ACC112 (cell line): ENCODE measurements at regions not wholly inside any gene's neighbourhood (a gene's known extent, or its start where the extent isn't known, plus 50 kb on each side); places are given as distances from the start of the nearest gene placed in this dataset.

Experiments
- H2AFZ ChIP-seq: fragments of 200-600 bp; sonication (generic); one replicate; pipeline ENCODE4 v1.6.0; 2017; ENCODE audit warnings: antibody characterized with exemption, low read length; ENCODE audit not compliant: unreplicated experiment
- H3K27ac ChIP-seq: fragments of 200-600 bp; sonication (generic); 2 replicates; pipeline ENCODE4 v1.5.1; 2014; ENCODE audit warnings: low read depth, mild to moderate bottlenecking, antibody characterized with exemption, low read length, moderate library complexity
- H3K27me3 ChIP-seq: fragments of 200-600 bp; sonication (generic); 2 replicates; pipeline ENCODE4 v1.6.1; 2014; ENCODE audit warnings: mild to moderate bottlenecking, antibody characterized with exemption, low read length, moderate library complexity, mixed read lengths; ENCODE audit not compliant: insufficient read depth
- H3K36me3 ChIP-seq: fragments of 200-600 bp; sonication (generic); 2 replicates; pipeline ENCODE4 v1.6.1; 2016; ENCODE audit warnings: mild to moderate bottlenecking, antibody characterized with exemption, low read length, moderate library complexity, mixed read lengths; ENCODE audit not compliant: insufficient read depth
- H3K4me1 ChIP-seq: fragments of 200-600 bp; sonication (generic); one replicate; pipeline ENCODE4 v1.6.1; 2016; ENCODE audit warnings: low read length, mixed read lengths; ENCODE audit not compliant: insufficient read depth, unreplicated experiment, control insufficient read depth
- H3K4me3 ChIP-seq: fragments of 200-600 bp; sonication (generic); 2 replicates; pipeline ENCODE4 v1.5.1; 2014; ENCODE audit warnings: mild to moderate bottlenecking, low read depth, low read length
- H3K79me2 ChIP-seq: fragments of 200-600 bp; sonication (generic); one replicate; pipeline ENCODE4 v1.6.0; 2016; ENCODE audit warnings: low read length; ENCODE audit not compliant: control insufficient read depth, unreplicated experiment, insufficient read depth

DNA sequence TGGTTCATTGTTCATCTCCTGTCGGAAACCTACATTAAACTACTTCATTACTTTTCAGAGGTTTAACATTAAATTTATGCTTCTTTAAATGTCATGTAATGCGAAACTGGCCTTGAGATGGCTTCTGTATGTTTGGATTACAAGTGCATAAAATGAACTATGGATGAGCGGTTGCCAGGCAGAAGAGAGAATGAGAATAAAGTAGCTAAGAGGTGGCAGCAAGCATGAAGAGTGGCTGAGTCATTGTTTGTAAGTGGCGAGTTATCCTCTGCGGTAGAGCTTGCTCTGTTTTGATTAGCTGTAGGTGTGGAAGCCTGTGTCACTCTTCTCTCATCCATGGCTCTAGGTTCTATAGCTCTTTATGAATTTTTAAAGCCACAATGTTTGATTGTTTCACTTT lies 1139.6 kb upstream of the PCDH9 start:
- Histone ChIP-seq H2AFZ (no peak overlapping the region), H3K27ac (no peak overlapping the region), H3K4me1 (no peaks in the 10 kb centered on the region), H3K36me3 (no peaks in the 10 kb centered on the region), H3K79me2 (no peaks in the 10 kb centered on the region), H3K4me3 (no peak overlapping the region), H3K27me3 (no peaks in the 10 kb centered on the region)

DNA sequence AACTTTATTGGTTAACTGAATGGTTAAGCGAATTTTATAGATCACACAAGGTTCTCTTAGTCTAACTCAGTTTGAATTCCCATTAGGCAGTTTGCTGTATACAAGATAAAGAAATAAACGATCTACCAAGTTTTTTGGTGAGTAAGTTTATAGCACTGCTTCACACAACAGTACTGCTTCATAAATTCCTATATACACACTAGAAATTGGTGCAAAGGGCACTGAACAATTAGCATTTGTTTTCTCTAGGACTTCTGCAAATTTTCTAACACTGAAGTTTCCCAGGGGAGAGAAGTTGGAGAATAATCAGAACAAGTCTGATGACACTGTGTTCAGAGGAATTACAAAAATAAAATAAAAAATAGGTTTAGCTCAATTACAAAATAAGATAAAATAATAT lies 1138.8 kb upstream of the PCDH9 start:
- Histone ChIP-seq H3K4me3 (no peak overlapping the region), H3K4me1 (no peaks in the 10 kb centered on the region), H3K79me2 (no peaks in the 10 kb centered on the region), H3K27me3 (no peaks in the 10 kb centered on the region), H3K27ac (no peak overlapping the region), H3K36me3 (no peaks in the 10 kb centered on the region), H2AFZ (no peak overlapping the region)

DNA sequence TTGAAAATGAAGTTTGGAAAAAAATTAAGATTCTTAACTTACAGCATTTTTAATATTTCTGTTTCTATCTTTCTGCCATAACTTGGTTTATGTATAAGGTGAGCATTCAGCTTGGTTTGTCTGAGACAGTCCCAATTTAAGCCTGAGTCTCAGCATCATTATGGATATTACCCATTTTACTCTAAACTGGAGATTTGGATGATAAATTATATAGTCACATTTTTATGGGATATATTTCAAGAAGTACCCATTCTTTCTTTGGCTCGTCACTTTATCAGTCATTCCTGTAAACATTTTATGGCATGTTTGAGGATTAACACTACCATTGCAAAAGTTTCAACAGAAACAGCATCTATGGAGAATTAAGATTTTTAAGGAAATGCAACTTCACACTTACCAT lies 1129.0 kb upstream of the PCDH9 start:
- no peaks in the 10 kb centered on the region for H3K79me2 ChIP-seq
- peaks cover 5% of the 10 kb centered on the region for H3K4me1 ChIP-seq
- H3K27me3 ChIP-seq = no peaks in the 10 kb centered on the region
- H3K27ac ChIP-seq = no peak overlapping the region
- H3K4me3 ChIP-seq = no peak overlapping the region
- no peaks in the 10 kb centered on the region for H3K36me3 ChIP-seq
- no peak overlapping the region for H2AFZ ChIP-seq

DNA sequence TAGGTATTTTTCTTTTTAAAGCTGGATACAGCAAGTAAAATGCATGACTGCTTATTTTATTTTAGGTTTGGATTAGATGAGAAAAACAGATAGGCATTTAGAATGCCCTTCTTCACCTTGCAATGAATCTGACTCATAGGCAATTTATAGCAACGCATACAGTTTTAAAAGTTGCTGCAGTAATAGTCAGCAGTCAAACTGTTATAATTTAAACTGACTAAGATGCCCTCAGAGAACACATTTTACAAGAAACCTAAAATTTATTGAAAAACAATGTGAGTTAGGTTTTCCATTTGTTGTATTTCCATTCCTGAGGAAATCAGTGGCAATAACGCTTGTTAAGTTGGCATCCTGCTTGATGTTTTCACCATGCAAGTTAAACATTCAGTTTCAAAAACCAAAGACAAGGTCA lies 1128.2 kb upstream of the PCDH9 start:
- Histone ChIP-seq H3K4me3 (no peak overlapping the region), H3K79me2 (no peaks in the 10 kb centered on the region), H3K27me3 (no peaks in the 10 kb centered on the region), H3K36me3 (no peaks in the 10 kb centered on the region), H3K27ac (no peak overlapping the region), H2AFZ (no peak overlapping the region), H3K4me1 (peaks cover 5% of the 10 kb centered on the region)

DNA sequence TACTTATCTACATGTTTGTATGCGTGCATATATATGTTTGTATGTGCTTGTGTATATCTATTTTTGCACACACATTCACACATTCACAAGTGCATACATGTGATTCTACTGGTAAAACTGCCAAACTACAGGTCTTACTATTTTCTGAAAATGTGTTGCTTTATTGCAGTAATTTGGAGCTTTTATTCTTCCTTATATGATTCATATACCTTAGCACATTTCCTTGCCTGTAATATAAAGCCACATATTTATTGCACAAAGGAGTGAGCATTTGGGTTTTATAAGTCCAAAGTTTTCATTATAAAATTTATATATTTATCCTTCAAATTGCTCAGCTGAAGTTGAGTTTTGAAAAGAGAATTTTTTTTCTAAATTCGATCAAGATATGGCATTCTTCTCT lies 1120.4 kb upstream of the PCDH9 start:
- no peak overlapping the region for H3K27ac ChIP-seq
- no peaks in the 10 kb centered on the region for H3K36me3 ChIP-seq
- no peaks in the 10 kb centered on the region for H3K79me2 ChIP-seq
- H3K4me1 ChIP-seq = no peaks in the 10 kb centered on the region
- no peaks in the 10 kb centered on the region for H3K27me3 ChIP-seq
- no peak overlapping the region for H3K4me3 ChIP-seq
- no peak overlapping the region for H2AFZ ChIP-seq

DNA sequence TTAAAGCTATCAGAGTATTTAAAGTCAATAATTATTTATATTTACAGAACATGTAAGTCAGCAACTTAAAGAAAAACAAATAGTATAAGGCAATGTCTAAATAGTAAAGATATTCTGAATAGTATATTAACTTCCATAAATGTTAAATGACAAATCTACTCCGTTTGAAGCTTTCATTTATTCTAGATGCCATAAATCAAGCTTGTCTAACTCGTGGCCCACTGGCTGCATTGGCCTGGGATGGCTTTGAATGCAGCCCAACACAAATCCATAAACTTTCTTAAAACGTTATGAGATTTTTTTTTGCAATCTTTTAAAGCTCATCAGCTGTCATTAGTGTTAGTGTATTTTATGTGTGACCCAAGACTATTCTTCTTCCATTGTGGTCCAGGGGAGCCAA lies 1117.1 kb upstream of the PCDH9 start:
- Histone ChIP-seq H3K27me3 (no peaks in the 10 kb centered on the region), H3K4me1 (no peaks in the 10 kb centered on the region), H3K36me3 (no peaks in the 10 kb centered on the region), H3K4me3 (no peak overlapping the region), H2AFZ (no peak overlapping the region), H3K79me2 (no peaks in the 10 kb centered on the region), H3K27ac (no peak overlapping the region)

DNA sequence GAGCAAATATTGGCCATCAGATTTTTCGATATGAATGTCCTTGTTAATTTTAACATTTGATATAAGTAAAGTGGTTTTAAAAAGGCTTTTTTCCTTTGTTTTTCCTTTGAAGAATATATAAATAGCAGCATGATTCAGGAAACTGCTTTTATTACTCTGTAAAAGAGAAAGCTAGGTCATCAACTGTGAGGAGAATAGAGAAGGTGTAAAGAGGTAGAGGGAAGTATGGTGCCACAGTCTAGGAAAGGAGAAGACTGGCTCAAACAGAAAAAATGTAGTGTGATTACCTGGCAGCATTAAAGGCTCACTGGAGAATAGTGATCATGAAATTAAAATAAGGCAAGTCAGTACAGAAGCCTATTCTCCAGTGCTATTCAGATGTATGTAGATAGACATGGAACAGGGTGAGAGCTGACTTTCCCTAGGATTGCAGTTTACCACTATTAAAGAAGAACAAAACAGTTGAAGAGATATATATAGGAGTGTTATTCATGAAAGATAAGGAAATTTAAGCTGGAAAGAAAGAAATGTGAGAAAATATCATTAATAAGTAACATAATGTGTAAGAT lies 1115.9 kb upstream of the PCDH9 start:
- Histone ChIP-seq H3K36me3 (no peaks in the 10 kb centered on the region), H2AFZ (no peak overlapping the region), H3K79me2 (no peaks in the 10 kb centered on the region), H3K4me3 (no peak overlapping the region), H3K27me3 (no peaks in the 10 kb centered on the region), H3K4me1 (no peaks in the 10 kb centered on the region), H3K27ac (no peak overlapping the region)

DNA sequence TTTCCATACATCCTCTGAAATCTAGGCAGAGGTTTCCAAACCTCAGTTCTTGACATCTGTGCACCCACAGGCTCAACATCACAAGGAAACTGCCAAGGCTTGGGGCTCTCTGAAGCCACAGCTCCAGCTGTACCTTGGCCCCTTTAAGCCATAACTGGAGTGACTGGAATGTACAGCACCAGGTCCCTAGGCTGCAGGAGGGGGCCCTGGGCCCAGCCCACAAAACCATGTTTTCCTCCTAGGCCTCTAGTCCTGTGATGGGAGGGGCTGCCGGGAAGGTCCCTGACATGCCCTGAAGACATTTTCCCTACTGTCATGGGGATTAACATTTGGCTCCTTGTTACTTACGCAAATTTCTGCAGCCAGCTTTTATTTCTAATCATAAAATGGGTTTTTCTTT lies 1093.0 kb upstream of the PCDH9 start:
- Histone ChIP-seq H3K27me3 (no peaks in the 10 kb centered on the region), H3K27ac (no peak overlapping the region)

DNA sequence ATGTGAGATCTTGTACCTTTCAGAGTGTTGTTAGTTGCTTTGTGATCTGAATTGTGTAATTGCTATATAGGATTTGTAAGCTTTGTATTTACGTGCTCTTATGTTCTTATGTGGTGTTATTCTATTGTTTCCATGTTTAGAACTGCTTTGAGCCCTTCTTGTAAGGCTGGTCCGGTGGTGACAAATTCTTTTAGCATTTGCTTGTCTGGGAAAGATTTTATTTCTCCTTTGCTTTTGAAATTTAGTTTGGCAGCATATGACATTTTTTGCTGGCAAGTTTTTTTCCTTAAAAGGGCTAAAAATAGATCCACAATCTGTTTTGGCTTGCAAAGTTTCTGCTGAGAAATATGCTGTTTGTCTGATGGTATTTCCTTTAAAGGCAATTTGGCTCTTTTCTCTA lies 1089.2 kb upstream of the PCDH9 start:
- no peak overlapping the region for H2AFZ ChIP-seq
- no peaks in the 10 kb centered on the region for H3K27me3 ChIP-seq
- no peaks in the 10 kb centered on the region for H3K4me1 ChIP-seq
- H3K27ac ChIP-seq = no peak overlapping the region
- H3K4me3 ChIP-seq = no peak overlapping the region
- H3K36me3 ChIP-seq = no peaks in the 10 kb centered on the region
- H3K79me2 ChIP-seq = no peaks in the 10 kb centered on the region

More for the DNA sequence above, 1093.0 kb upstream of the PCDH9 start:
- Histone ChIP-seq H3K4me3 (no peak overlapping the region), H3K79me2 (no peaks in the 10 kb centered on the region), H3K36me3 (no peaks in the 10 kb centered on the region), H2AFZ (no peak overlapping the region), H3K4me1 (no peaks in the 10 kb centered on the region)

DNA sequence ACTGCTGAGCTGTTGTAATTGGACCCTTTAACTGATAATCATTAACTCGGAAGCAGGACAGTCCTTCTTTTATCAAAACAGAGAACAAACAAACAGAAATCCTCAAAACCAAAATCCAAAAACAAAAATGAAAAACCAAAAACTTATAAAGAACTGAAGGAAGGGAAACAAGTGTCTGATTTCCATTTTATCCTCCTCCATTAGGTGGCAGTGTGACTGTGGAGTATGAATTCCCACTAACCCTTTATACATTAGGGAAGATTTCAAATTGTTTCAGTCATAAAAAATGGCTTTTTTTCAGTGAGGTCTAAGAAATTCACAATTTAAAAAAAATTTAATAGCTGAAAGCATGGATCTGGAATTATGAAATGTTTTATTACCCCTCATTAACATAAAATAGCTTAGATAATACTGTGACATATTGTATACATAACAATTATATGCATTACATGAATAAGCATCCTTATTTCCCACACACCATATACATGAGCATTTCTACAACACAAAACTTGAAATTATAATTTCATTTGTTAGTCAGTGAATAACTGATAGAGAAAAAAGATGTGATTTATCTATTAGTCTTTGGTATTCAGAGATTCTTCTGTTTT lies 1074.3 kb upstream of the PCDH9 start:
- H3K27me3 ChIP-seq = no peaks in the 10 kb centered on the region
- no peaks in the 10 kb centered on the region for H3K79me2 ChIP-seq
- no peak overlapping the region for H2AFZ ChIP-seq
- H3K4me1 ChIP-seq = no peaks in the 10 kb centered on the region
- H3K4me3 ChIP-seq = no peak overlapping the region
- no peak overlapping the region for H3K27ac ChIP-seq
- H3K36me3 ChIP-seq = no peaks in the 10 kb centered on the region

DNA sequence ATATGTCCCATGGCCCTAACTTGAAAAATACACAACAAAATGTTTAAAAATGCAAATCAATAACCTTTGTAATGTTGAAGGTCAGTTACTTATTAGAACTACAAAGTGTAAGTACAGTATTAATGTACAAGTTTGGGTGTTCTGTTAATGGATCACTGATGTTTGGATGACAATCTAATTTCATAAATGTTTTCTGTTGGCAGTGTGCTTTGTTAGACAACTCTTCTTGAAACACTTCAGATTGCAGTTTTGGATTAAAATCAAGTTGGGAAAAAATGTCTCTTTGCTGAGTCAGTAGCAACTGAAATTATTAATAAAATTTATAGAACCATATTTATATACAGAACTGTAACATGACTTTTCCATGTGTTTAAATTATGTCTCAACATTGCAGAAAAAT lies 1063.5 kb upstream of the PCDH9 start:
- Histone ChIP-seq H3K4me1 (no peaks in the 10 kb centered on the region), H3K36me3 (no peaks in the 10 kb centered on the region), H3K27ac (no peak overlapping the region), H3K27me3 (no peaks in the 10 kb centered on the region), H2AFZ (no peak overlapping the region), H3K79me2 (no peaks in the 10 kb centered on the region), H3K4me3 (no peak overlapping the region)
